GM12878 (cell line): ENCODE measurements at regions not wholly inside any gene's neighbourhood (a gene's known extent, or its start where the extent isn't known, plus 50 kb on each side); places are given as distances from the start of the nearest gene placed in this dataset.
A peak's percentile ranks its signal among the peaks of the same experiment; 100 is the strongest.

ENCODE experiments used
- ATAC-seq: fragments of 200-7000 bp; cut with Tn5 transposase; 3 replicates; pipeline ENCODE4 v1.9.1; 2020; ENCODE audit warnings: mild to moderate bottlenecking, moderate library complexity
- BruUV-seq: library from RNA; stranded (reverse); fragments of 400-500 nt; replicated peaks from 2 replicates; lab custom pipeline; 2021; lab: Mats Ljungman, UMichigan
- CTCF ChIA-PET: fragments of 300-600 bp; sonication (Branson Sonifier 250); formaldehyde crosslinking; extraction: SDS; loops from one replicate; lab custom pipeline; 2021; ENCODE audit warnings: inconsistent platforms; lab: Yijun Ruan, JAX
- POLR2A ChIA-PET: fragments of 350-600 bp; formaldehyde crosslinking; extraction: SDS; loops from one replicate; lab custom pipeline; 2021; ENCODE audit warnings: inconsistent platforms; lab: Charles Lee
- RAD21 ChIA-PET: fragments of 300-600 bp; sonication (Branson Sonifier 250); formaldehyde crosslinking; loops from one replicate; lab custom pipeline; 2023; ENCODE audit warnings: antibody characterized with exemption; ENCODE audit not compliant: unreplicated experiment; lab: Charles Lee
- SMC1A ChIA-PET: fragments of 300-600 bp; sonication (Branson Sonifier 250); formaldehyde crosslinking; loops from one replicate; lab custom pipeline; 2023; ENCODE audit not compliant: unreplicated experiment, uncharacterized antibody; lab: Charles Lee
- DNase-seq: peaks from one replicate; pipeline ENCODE4 v3.0.0-alpha.2; 2011; ENCODE audit warnings: low read depth, low spot score
- FAIRE-seq: peaks from 3 replicates; lab custom pipeline; 2011; peaks lifted over from hg19 to GRCh38; lab: Jason Lieb, UNC
- H2AFZ ChIP-seq: 2 replicates; pipeline ENCODE4 v1.6.0; 2011; ENCODE audit warnings: low read depth, low read length, control low read depth; ENCODE audit not compliant: control insufficient read depth
- H3K27ac ChIP-seq: 2 replicates; pipeline ENCODE4 v1.5.1; 2011; ENCODE audit warnings: control low read depth; ENCODE audit not compliant: control insufficient read depth, insufficient read depth
- H3K27me3 ChIP-seq, 2 experiments: replicated peaks in 1 of 2; 2 replicates each; pipeline versions ENCODE4 v1.6.0 to v1.6.1; 2011; ENCODE audit warnings: low read length in 1 of 2; ENCODE audit not compliant: control insufficient read depth in 2 of 2, insufficient read depth in 2 of 2
- H3K36me3 ChIP-seq, 2 experiments: 2 replicates each; pipeline ENCODE4 v1.5.1; 2011; ENCODE audit warnings: low read length in 1 of 2; ENCODE audit not compliant: control insufficient read depth in 2 of 2, insufficient read depth in 2 of 2
- H3K4me1 ChIP-seq: 2 replicates; pipeline ENCODE4 v1.6.1; 2011; ENCODE audit warnings: mild to moderate bottlenecking, low read length, moderate library complexity, mixed read lengths; ENCODE audit not compliant: control insufficient read depth, insufficient read depth
- H3K4me2 ChIP-seq: 2 replicates; pipeline ENCODE4 v1.6.0; 2011; ENCODE audit warnings: control low read depth; ENCODE audit not compliant: control insufficient read depth, insufficient read depth
- H3K4me3 ChIP-seq: fragments of 200-600 bp; sonication (generic); 2 replicates; pipeline ENCODE4 v1.5.1; 2016
- H3K79me2 ChIP-seq: 2 replicates; pipeline ENCODE4 v1.6.0; 2011; ENCODE audit warnings: low read length; ENCODE audit not compliant: control insufficient read depth, insufficient read depth
- H3K9ac ChIP-seq: 2 replicates; pipeline ENCODE4 v1.8.0; 2011; ENCODE audit warnings: low read length, control low read depth, mixed read lengths; ENCODE audit not compliant: control insufficient read depth, insufficient read depth
- H3K9me3 ChIP-seq: replicated peaks from 3 replicates; pipeline ENCODE4 v1.5.1; 2011; ENCODE audit warnings: mild to moderate bottlenecking, low read length; ENCODE audit not compliant: control insufficient read depth, insufficient read depth
- H4K20me1 ChIP-seq: 2 replicates; pipeline ENCODE4 v1.6.0; 2011; ENCODE audit not compliant: control insufficient read depth, insufficient read depth
- BHLHE40 ChIP-seq, 2 experiments: fragments of 450-650 bp in 1 of 2; IDR thresholded peaks; 2 replicates each; pipeline ENCODE4 v1.6.1; 2011 to 2017; ENCODE audit warnings: low read depth in 2 of 2, borderline replicate concordance in 1 of 2, improper control_type of control experiment in 1 of 2, low read length in 1 of 2, mild to moderate bottlenecking in 1 of 2
- CBX5 ChIP-seq: sonication (generic); IDR thresholded peaks from 2 replicates; pipeline ENCODE4 v1.6.1; 2016; ENCODE audit warnings: low read depth, moderate library complexity, mild to moderate bottlenecking, inconsistent platforms
- CHD1 ChIP-seq: IDR thresholded peaks from 2 replicates; pipeline ENCODE4 v1.6.1; 2012; ENCODE audit warnings: low read depth, low read length, improper control_type of control experiment
- CHD2 ChIP-seq: IDR thresholded peaks from 2 replicates; pipeline ENCODE4 v1.6.1; 2011; ENCODE audit warnings: low read depth, low read length, improper control_type of control experiment, borderline replicate concordance
- DPF2 ChIP-seq: fragments of 450-650 bp; IDR thresholded peaks from 2 replicates; pipeline ENCODE4 v1.6.1; 2017; ENCODE audit warnings: mild to moderate bottlenecking
- EED ChIP-seq: sonication (generic); IDR thresholded peaks from 2 replicates; pipeline ENCODE4 v1.6.1; 2016; ENCODE audit warnings: antibody characterized with exemption, low read depth
- IKZF1 ChIP-seq: fragments of 450-650 bp; conservative IDR thresholded peaks from 2 replicates; pipeline ENCODE4 v1.6.1; 2017; ENCODE audit warnings: antibody characterized with exemption, mild to moderate bottlenecking
- JUNB ChIP-seq: IDR thresholded peaks from 2 replicates; pipeline ENCODE4 v1.6.1; 2016; ENCODE audit warnings: antibody characterized with exemption, mild to moderate bottlenecking
- MEF2A ChIP-seq: IDR thresholded peaks from 2 replicates; pipeline ENCODE4 v1.6.1; 2011; ENCODE audit warnings: low read depth, mild to moderate bottlenecking, low read length, moderate library complexity; ENCODE audit not compliant: insufficient read depth
- MEF2B ChIP-seq: fragments of 450-650 bp; IDR thresholded peaks from 2 replicates; pipeline ENCODE4 v1.6.1; 2018; ENCODE audit warnings: mild to moderate bottlenecking, moderate library complexity; ENCODE audit not compliant: partially characterized antibody, poor library complexity, severe bottlenecking
- MXI1 ChIP-seq: fragments of 150-350 bp; IDR thresholded peaks from 2 replicates; pipeline ENCODE4 v1.6.1; 2011; ENCODE audit warnings: low read depth, mild to moderate bottlenecking, inconsistent platforms, low read length, improper control_type of control experiment
- MYC ChIP-seq: IDR thresholded peaks from 2 replicates; pipeline ENCODE4 v1.6.1; 2011; ENCODE audit warnings: mild to moderate bottlenecking, low read length, moderate library complexity, inconsistent platforms; ENCODE audit not compliant: insufficient read depth, insufficient replicate concordance, insufficient read length, severe bottlenecking
- NFIC ChIP-seq: IDR thresholded peaks from 2 replicates; pipeline ENCODE4 v1.6.1; 2012; ENCODE audit warnings: low read depth, mild to moderate bottlenecking, inconsistent platforms, low read length, moderate library complexity
- PML ChIP-seq: IDR thresholded peaks from 2 replicates; pipeline ENCODE4 v1.6.1; 2012; ENCODE audit warnings: low read length, inconsistent platforms
- RB1 ChIP-seq: fragments of 450-650 bp; formaldehyde crosslinking; IDR thresholded peaks from 2 replicates; pipeline ENCODE4 v1.6.1; 2017; ENCODE audit warnings: mild to moderate bottlenecking, borderline replicate concordance
- RUNX3 ChIP-seq: IDR thresholded peaks from 2 replicates; pipeline ENCODE4 v1.6.1; 2012; ENCODE audit warnings: low read length, inconsistent platforms
- SIN3A ChIP-seq: IDR thresholded peaks from 2 replicates; pipeline ENCODE4 v1.6.1; 2012; ENCODE audit warnings: low read depth, low read length, improper control_type of control experiment
- SPI1 ChIP-seq: IDR thresholded peaks from 2 replicates; pipeline ENCODE4 v1.6.1; 2011; ENCODE audit warnings: low read depth, mild to moderate bottlenecking, low read length, moderate library complexity, borderline replicate concordance; ENCODE audit not compliant: insufficient read depth
- TAF1 ChIP-seq: IDR thresholded peaks from 2 replicates; pipeline ENCODE4 v1.6.1; 2011; ENCODE audit warnings: mild to moderate bottlenecking, low read depth, low read length, borderline replicate concordance
- TCF7 ChIP-seq: IDR thresholded peaks from 2 replicates; pipeline ENCODE4 v1.6.1; 2014; ENCODE audit warnings: antibody characterized with exemption, borderline replicate concordance
- ZBTB33 ChIP-seq: fragments of 450-650 bp; IDR thresholded peaks from 2 replicates; pipeline ENCODE4 v1.6.1; 2017; ENCODE audit warnings: mild to moderate bottlenecking
- ZNF217 ChIP-seq: fragments of 450-650 bp; IDR thresholded peaks from 2 replicates; pipeline ENCODE4 v1.6.1; 2017; ENCODE audit warnings: antibody characterized with exemption, mild to moderate bottlenecking
- WGBS: methylation state at CpG from one replicate; pipeline ENCODE4 v1.1.6; 2016; ENCODE audit warnings: low lambda C conversion rate; ENCODE audit not compliant: insufficient replicate concordance, insufficient coverage; ENCODE audit errors: missing lambda C conversion rate; 5-methylcytosine and 5-hydroxymethylcytosine counted together
- in situ Hi-C: fragments of 300-500 bp; cut with MboI; formaldehyde crosslinking; loops from 9 replicates; pipeline ENCODE4 v1.14.3; 2018; ENCODE audit warnings: mixed read lengths
- intact Hi-C: fragments of 100-400 bp; cut with micrococcal nuclease; formaldehyde crosslinking; loops from one replicate; pipeline ENCODE4 v1.14.2; 2022; ENCODE audit not compliant: unreplicated experiment
- TF ChIP-seq, protein P1 (sequence below): IDR thresholded peaks from 2 replicates; pipeline ENCODE4 v1.6.1; 2011; ENCODE audit warnings: borderline replicate concordance, low read depth, mild to moderate bottlenecking, moderate library complexity, low read length; ENCODE audit not compliant: insufficient read depth, poor library complexity, severe bottlenecking

- 0% methylated on average over 3 of the region's 3 CpGs for WGBS
- no peaks in the 10 kb centered on the region for H3K27me3 ChIP-seq
- POLR2A ChIA-PET = interaction anchor here (1.0 kb wide), 1 partner anchor 11 kb away, joined by 3 read pairs; no protein-coding TSS in a partner anchor
- no peak for FAIRE-seq
- no peak overlapping the region for H3K27ac ChIP-seq
- H3K9ac ChIP-seq = no peak overlapping the region
- intact Hi-C loops = loop anchor here (5.0 kb wide), 2 partner anchors 75 to 640 kb away; partner anchors contain the start of gene CXCL12
- no peaks in the 10 kb centered on the region for H3K36me3 ChIP-seq
- in situ Hi-C loops = no loop called here
- BruUV-seq = no TSS peak
- H4K20me1 ChIP-seq = no peaks in the 10 kb centered on the region
- peaks cover 29% of the 10 kb centered on the region for H3K4me1 ChIP-seq
- CTCF ChIA-PET = interaction anchor here (1.0 to 1.6 kb wide), 4 partner anchors 10 to 630 kb away, joined by 3 to 7 read pairs (median 4); no protein-coding TSS in a partner anchor
- no peak for DNase-seq
- no peak overlapping the region; the same call in 1 of the 2 replicates for H3K4me2 ChIP-seq
- H3K4me3 ChIP-seq = no peak overlapping the region
- SMC1A ChIA-PET = interaction anchor here (0.6 to 1.1 kb wide), 4 partner anchors 10 to 54 kb away, joined by 3 read pairs; no protein-coding TSS in a partner anchor
- RAD21 ChIA-PET = interaction anchor here (0.8 to 1.4 kb wide), 3 partner anchors 12 to 277 kb away, joined by 3 to 4 read pairs (median 3); no protein-coding TSS in a partner anchor
- ATAC-seq = peak; percentile 37
- no peak overlapping the region for H2AFZ ChIP-seq
- no peaks in the 10 kb centered on the region; the same call in 1 of the 3 replicates for H3K9me3 ChIP-seq
- no peaks in the 10 kb centered on the region for H3K79me2 ChIP-seq
- TF ChIP-seq PML (no peak), IKZF1 (0 out of 2 replicates have a peak, but pooled peaks have one; percentile 19), DPF2 (no peak), MYC (no peak), MEF2A (peak; percentile 53; the same call in 1 of the 2 replicates), JUNB (peak; percentile 61), CBX5 (no peak), TCF7 (peak; percentile 56), ZBTB33 (no peak), RB1 (no peak), CHD1 (no peak), TAF1 (no peak), MXI1 (no peak), MEF2B (peak; percentile 90), BHLHE40 (IDR thresholded peaks at IDR 0.05; ENCODE audit: borderline replicate concordance in 1 of 2, low read depth in 2 of 2, low read length in 1 of 2) (peak in 1 of 2 experiments; percentile 27; a peak in 2 of 4 replicates), RUNX3 (peak; percentile 22; the same call in 1 of the 2 replicates), SIN3A (no peak), EED (0 out of 2 replicates have a peak, but pooled peaks have one; percentile 46), ZNF217 (no peak), SPI1 (peak; percentile 22; the same call in 1 of the 2 replicates), CHD2 (no peak), NFIC (peak; percentile 68; the same call in 1 of the 2 replicates)
- TF ChIP-seq, protein P1, sequence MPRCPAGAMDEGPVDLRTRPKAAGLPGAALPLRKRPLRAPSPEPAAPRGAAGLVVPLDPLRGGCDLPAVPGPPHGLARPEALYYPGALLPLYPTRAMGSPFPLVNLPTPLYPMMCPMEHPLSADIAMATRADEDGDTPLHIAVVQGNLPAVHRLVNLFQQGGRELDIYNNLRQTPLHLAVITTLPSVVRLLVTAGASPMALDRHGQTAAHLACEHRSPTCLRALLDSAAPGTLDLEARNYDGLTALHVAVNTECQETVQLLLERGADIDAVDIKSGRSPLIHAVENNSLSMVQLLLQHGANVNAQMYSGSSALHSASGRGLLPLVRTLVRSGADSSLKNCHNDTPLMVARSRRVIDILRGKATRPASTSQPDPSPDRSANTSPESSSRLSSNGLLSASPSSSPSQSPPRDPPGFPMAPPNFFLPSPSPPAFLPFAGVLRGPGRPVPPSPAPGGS = peak; percentile 64
Observed at GRCh38 chr10:44312401-44312800, 72.5 kb downstream of the CXCL12 start.
